ENCODE measurements at regions not wholly inside any gene's neighbourhood (a gene's known extent, or its start where the extent isn't known, plus 50 kb on each side); places are given as distances from the start of the nearest gene placed in this dataset.
A peak's percentile ranks its signal among the peaks of the same experiment; 100 is the strongest.

GRCh38 chr12:30044206-30044605, 260.5 kb upstream of the TMTC1 start:
- no peak for FAIRE-seq
- no peak for DNase-seq (ENCODE audit: insufficient read length, low spot score)

DNA sequence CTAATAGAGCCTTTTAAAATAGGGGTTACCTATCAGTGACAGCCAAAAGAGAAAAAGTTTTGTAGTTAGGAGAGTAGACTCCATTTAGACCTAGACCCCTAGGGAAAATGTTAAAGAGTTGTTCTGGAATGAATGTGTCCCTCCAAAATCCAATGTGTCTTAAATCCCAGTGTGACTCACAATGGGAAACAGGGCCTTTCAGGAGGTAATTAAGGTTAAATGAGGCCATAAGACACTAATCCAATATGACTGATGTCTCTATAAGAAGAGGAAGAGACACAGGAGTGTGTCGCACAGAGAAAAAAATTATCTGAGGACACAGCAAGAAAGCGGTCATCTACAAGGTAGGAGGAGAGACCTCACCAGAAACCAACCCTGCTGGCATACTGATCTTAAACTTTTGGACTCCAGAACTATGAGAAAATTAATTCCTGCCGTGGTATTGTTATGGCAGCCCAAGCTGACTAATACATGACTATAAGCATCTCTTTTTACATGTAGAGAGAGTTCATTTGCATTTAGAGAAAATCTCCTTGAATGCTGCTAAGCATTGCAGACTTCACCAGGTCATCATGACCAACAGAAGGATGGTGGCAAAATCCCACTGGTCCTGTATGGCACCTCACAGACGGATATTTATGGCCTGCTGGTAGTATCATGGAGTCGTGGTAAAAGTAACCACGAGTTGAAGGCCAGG, 259.6 kb upstream of the TMTC1 start:
- DNase-seq (ENCODE audit: insufficient read length, low spot score) (no peak), FAIRE-seq (no peak)

DNA sequence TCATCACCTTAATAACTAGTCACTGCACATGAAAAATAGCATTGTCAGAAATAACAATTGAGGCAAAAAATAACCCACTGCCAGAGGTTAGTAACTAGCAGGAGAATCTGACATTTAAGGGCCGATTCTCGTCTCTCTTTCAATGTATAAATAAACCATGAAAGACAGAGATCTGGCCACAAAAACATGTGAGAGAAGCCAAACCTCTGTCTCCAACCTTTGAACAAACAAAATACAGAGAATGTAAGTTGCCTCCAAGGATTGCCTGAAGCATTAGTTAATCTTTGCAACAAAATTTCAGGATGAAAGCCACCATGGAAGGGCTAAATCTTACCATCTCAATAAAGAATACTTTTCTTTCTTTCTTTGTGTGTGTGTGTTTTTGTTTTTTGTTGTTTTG, 257.4 kb upstream of the TMTC1 start:
- no peak for FAIRE-seq

DNA sequence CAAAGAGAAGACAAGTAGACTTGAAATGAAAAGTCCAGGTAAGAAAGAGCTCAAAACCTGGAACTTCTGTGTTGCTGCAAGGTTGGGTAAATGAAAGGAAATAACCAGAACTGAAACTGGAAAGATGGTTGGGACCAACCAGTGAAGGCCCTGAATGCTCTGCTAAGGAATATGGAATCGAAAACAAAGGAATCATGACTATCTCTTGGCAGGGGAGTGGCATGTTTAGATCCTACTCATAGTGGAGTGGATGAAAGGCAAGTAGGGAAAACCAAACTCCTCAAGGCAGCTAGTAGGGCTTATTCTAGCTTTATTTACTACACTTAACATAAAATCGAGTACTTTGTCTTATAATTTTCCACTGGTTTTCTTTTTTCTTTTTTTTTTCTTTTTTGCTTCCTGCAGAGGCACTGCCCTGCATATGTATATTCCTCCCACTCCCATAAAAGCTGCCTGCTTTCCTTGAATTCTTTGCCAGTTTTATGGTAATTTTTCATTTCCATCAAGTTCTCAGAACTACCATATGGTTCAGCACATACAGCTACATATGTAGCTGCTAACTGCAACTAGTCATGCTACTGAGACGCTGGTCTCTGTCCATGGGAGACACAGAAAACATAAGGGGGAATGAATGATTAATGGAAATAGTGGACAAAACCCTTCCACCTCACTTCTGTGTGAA, 247.1 kb upstream of the TMTC1 start:
- DNase-seq (ENCODE audit: insufficient read length, low spot score) (no peak), FAIRE-seq (no peak)

More for the DNA sequence above, 257.4 kb upstream of the TMTC1 start:
- no peak for DNase-seq (ENCODE audit: insufficient read length, low spot score)

- DNase-seq (ENCODE audit: insufficient read length, low spot score) (peak; percentile 7), FAIRE-seq (no peak)
Measured at GRCh38 chr12:30026621-30027234, 243.0 kb upstream of the TMTC1 start.

DNA sequence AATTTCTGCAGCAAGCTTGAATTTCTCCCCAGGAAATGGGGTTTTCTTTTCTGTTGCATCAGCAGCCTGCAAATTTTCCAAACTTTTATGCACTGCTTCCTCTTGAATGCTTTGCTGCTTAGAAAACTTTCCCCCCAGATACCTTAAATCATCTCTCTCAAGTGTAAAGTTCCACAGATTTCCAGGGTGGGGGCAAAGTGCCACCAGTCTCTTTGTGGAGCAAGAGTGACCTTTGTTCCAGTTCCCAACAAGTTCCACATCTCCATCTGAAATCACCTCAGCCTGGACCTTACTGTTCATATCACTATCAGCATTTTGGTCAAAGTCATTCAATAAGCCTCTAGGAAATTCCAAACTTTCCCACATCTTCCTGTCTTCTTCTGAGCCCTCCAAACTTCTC, 241.6 kb upstream of the TMTC1 start:
- DNase-seq (ENCODE audit: insufficient read length, low spot score), result no peak
- FAIRE-seq, result no peak

DNA sequence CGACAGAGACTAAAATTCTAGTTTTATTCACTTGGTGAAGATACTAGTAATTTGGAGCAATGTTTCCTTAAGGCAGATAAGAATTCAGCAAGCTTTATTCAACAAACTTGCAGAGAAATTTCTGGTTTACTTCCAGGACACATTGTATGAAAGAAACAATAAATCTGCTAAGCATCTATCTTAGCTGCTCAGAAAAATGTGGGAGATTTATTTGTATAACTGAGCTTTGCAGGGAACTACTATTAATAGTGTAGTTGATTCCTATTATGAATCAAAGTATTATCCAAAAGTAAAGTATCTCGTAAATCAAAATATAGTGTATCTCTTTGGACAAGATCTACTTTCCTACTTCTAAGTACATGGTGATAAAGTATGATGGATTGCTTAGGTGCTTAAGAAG, 239.4 kb upstream of the TMTC1 start:
- FAIRE-seq, result no peak
- DNase-seq (ENCODE audit: insufficient read length, low spot score), result no peak

DNA sequence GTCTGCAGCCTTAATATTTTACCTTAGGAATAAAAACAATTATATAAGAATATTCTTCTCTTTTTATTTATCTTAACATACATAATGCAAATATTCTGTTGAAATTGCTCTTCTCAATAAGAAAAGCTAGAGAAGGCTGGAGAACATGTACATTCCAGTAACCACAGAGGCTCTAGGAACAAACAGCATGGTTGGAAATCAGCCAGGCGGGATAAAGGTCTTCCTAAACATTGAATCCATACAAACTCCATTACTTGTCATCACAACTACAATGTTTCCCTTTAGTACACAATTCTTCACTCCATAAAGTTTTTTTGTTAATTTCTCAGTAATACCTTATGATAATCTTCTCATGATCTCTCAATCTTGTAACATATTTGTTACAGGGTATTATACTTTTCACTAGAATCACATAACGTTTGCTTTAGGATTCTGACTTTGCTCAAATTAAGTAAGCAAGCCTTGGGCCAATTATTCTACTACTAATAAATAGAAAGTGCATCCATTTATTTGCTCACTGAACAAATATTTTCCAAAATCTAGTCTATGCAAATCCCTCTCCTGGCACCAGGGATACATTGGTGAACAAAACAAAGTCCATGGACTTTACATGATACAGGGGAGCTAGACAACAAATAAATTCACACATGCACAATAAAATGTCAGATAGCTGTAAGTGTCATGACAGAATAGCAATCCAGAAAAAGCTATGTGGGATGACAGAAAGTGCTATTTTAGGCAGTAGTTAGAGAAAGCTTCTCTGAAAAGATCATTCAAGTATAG, 237.5 kb upstream of the TMTC1 start:
- no peak for DNase-seq (ENCODE audit: insufficient read length, low spot score)

GRCh38 chr12:30019366-30020140, 235.8 kb upstream of the TMTC1 start:
- DNase-seq (ENCODE audit: insufficient read length, low spot score) (no peak), FAIRE-seq (no peak)

More for the DNA sequence above, 237.5 kb upstream of the TMTC1 start:
- no peak for FAIRE-seq

DNA sequence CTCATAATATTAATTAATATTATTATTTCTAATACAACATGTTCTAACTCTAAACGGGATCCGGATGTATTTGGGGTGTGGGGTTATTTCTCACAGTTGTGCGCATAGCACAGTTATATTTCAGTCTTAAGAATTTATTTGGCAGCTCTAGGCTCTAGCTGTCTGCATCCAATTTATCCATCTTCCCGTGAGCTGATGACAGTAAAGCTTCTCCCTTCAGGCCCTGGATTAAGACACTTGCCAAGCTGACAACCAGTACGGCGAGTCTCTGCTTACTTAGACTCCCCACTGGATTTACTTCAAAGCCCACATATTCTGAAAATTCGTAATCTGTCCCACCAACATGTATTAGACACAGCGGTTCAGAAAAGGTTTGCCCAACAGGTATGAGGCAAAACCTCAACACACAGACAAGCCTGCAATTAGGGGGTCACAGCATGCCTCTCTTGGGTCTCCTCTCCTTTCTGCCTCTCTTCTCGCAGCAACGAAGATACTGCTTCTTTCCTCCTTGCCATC, 232.9 kb upstream of the TMTC1 start:
- no peak for DNase-seq (ENCODE audit: insufficient read length, low spot score)

GRCh38 chr12:30015631-30016337, 232.0 kb upstream of the TMTC1 start:
- DNase-seq (ENCODE audit: insufficient read length, low spot score) (no peak), FAIRE-seq (no peak)

More for the DNA sequence above, 232.9 kb upstream of the TMTC1 start:
- FAIRE-seq, result no peak

DNA sequence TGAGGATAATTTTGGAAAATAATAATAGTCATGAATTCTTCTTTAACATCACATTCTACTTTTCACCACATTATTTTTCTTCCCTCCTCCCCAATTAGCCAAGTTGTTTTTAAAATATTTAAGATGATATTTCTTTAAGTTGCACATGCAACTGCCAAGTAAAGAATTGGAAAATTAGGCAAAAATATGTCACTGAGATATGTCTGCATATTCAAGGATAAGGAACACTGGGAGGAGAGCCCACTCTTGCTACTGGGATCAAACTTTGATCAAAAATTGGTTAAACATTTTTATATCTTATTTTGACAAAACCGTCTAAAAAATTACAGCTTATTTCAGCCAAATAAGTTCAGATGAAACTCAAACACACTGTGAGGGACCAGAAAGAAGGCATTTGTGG, 231.2 kb upstream of the TMTC1 start:
- FAIRE-seq (no peak), DNase-seq (ENCODE audit: insufficient read length, low spot score) (no peak)

GRCh38 chr12:30012816-30013450, 229.2 kb upstream of the TMTC1 start:
- no peak for FAIRE-seq
- no peak for DNase-seq (ENCODE audit: insufficient read length, low spot score)

GRCh38 chr12:30010071-30011052, 226.6 kb upstream of the TMTC1 start:
- no peak for DNase-seq (ENCODE audit: insufficient read length, low spot score)

DNA sequence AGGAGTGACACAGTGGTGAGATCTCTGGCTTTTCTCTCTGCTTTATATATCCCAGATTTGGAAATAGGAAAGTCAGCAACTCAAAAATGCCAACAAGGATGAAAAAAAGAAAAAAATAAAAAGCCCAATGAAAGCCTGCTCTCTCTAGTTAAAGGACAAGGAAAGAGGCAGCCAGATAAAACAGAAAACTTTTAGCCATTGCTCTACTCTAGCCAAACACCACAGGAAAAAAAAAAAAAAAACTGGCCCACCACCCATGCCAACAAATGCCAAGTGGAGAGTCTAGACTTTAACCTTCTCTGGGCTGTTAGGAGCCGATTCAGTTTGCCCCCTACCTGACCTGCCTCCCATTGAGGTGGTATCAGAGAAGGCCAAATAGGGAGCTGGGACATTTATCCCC, 222.3 kb upstream of the TMTC1 start:
- DNase-seq (ENCODE audit: insufficient read length, low spot score) (no peak), FAIRE-seq (no peak)

More at GRCh38 chr12:30010071-30011052, 226.6 kb upstream of the TMTC1 start:
- no peak for FAIRE-seq

- no peak for FAIRE-seq
Measured at GRCh38 chr12:30003321-30003720, 219.6 kb upstream of the TMTC1 start.

DNA sequence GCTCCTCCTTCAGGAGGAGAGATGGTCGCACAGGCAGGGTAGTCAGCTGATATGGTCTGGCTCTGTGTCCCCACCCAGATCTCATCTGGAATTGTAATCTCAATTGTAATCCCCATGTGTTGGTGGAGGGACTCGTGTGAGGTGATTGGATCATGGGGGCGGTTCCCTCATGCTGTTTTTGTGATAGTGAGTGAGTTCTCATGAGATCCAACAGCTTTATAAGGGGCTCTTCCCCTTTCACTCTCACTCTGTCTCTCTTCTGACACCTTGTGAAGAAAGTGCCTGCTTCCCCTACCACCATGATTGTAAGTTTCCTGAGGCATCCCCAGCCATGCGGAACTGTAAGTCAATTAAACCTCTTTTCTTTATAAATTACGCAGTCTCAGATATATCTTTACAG, 218.9 kb upstream of the TMTC1 start:
- FAIRE-seq (no peak), DNase-seq (ENCODE audit: insufficient read length, low spot score) (no peak)

More at GRCh38 chr12:30003321-30003720, 219.6 kb upstream of the TMTC1 start:
- DNase-seq (ENCODE audit: insufficient read length, low spot score), result no peak

GRCh38 chr12:30000401-30000800, 216.7 kb upstream of the TMTC1 start:
- DNase-seq (ENCODE audit: insufficient read length, low spot score) (no peak), FAIRE-seq (no peak)

All from HTR-8/SVneo (cell line).